Activated T-helper 2 cell treated with anti-CD3 and anti-CD28 coated beads, Interferon-gamma antibody, Interleukin-2, Interleukin-4, amounts not matched to agents 10 μg/mL and 5 μg/mL and 100 μg/mL, durations not matched to agents 14 hours and 24 hours and 36 hours (primary cell): ENCODE measurements at regions not wholly inside any gene's neighbourhood (a gene's known extent, or its start where the extent isn't known, plus 50 kb on each side); places are given as distances from the start of the nearest gene placed in this dataset.

Source experiments
- DNase-seq: peaks from one replicate; pipeline ENCODE4 v3.0.0; 2021; ENCODE audit warnings: low spot score
- H3K27ac Mint-ChIP-seq: one replicate; pipeline ENCODE4 v1.8.0; 2021; ENCODE audit warnings: mixed read lengths
- H3K27me3 Mint-ChIP-seq: one replicate; pipeline ENCODE4 v1.8.0; 2021; ENCODE audit warnings: low read depth, mixed read lengths
- H3K36me3 Mint-ChIP-seq: one replicate; pipeline ENCODE4 v1.8.0; 2021; ENCODE audit warnings: low read depth, mixed read lengths
- H3K4me1 Mint-ChIP-seq: one replicate; pipeline ENCODE4 v1.8.0; 2021; ENCODE audit warnings: low read depth, mixed read lengths
- H3K4me3 Mint-ChIP-seq: one replicate; pipeline ENCODE4 v1.8.0; 2021; ENCODE audit warnings: low read depth, mild to moderate bottlenecking, moderate library complexity, mixed read lengths
- H3K9me3 Mint-ChIP-seq: one replicate; pipeline ENCODE4 v1.8.0; 2021; ENCODE audit warnings: mixed read lengths
- intact Hi-C: fragments of 100-400 bp; cut with micrococcal nuclease; formaldehyde crosslinking; loops from one replicate; pipeline ENCODE4 v1.15.1; 2023

DNA sequence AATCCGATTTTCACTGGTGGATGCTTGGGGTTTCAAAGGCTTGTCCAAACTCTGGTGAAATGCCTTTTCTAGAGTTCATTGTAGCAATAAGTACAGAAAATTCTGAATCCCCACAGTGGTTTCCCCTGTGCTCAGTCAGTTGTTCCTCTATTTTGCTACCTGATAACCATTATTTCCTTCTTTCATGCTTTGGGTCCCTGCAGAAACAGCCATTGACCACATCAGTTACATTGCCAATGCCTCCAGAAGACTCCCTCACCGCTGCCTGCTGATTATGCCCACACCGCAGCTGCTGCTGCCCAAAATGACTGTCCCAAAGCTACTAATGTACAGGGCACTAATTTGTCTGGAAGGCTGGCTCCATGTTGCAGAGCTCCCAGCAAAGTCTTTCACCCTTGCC lies 517.3 kb downstream of the KLF12 start:
- intact Hi-C loops: no loop called here
- Mint-ChIP-seq H3K27me3 (peaks cover 14% of the 10 kb centered on the region), H3K9me3 (no peaks in the 10 kb centered on the region), H3K27ac (no peak overlapping the region), H3K36me3 (no peaks in the 10 kb centered on the region), H3K4me3 (no peak overlapping the region), H3K4me1 (peaks cover 10% of the 10 kb centered on the region)
- no peak for DNase-seq

GRCh38 chr13:73610799-73611592 lies 523.2 kb downstream of the KLF12 start:
- no peak for DNase-seq
- peaks cover 2% of the 10 kb centered on the region for H3K4me1 Mint-ChIP-seq
- peaks cover 2% of the 10 kb centered on the region for H3K27me3 Mint-ChIP-seq
- intact Hi-C loops: no loop called here
- H3K9me3 Mint-ChIP-seq: no peaks in the 10 kb centered on the region
- H3K27ac Mint-ChIP-seq: no peak overlapping the region
- H3K36me3 Mint-ChIP-seq: no peaks in the 10 kb centered on the region
- no peak overlapping the region for H3K4me3 Mint-ChIP-seq

DNA sequence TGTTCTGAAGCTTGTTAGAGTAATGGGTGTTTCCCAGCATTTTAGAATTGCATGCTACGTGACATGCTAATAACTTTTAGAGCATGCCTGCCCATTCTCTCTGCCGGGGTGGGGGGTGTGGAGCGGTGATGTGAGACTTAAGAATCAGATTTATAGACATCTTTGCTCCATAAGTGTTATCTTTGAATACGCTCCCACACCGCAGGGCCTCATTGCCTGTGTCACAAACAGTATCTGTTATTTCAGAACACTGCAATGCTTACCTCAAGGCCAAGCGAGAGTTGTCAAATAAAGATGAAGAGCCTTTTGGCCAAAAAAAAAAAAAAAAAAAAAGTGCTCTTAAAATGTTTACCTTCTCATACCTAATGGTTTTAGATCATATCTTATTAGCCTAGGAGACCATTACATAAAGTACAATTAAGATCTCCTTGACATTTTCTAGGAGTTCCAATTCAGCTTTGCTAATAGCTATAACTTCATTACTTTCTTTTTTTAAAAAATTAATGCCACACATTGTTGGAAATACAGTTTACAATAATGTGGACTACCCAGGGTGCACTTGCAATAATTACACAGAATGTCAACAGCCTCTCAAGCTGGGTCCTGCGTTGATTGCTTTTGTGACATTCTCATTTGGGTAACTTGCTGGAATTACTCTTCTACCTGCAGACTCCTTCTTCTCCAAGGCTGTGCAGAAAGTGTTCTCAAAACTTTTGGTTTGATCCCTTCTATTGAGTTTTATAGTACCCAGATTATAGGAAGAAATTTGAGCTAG lies 525.3 kb downstream of the KLF12 start:
- intact Hi-C loops: no loop called here

DNA sequence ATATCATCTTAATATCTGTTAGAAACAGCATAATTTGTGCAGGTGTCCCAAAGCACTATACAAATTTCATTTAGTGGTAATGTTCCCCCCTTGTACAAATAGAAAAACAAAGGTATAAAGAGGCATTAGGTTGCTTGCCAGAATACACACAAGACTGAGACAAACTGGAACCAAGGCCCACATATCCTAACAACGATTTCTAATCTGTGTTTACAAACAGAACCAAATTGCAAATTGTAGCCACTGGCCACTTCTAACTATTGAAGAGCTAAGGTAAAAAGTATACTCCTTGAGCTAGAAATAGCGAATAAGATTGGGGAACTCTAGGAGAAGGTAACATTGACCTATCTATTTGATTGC lies 526.1 kb downstream of the KLF12 start:
- intact Hi-C loops: no loop called here
- Mint-ChIP-seq H3K9me3 (no peaks in the 10 kb centered on the region), H3K27ac (no peak overlapping the region), H3K36me3 (no peaks in the 10 kb centered on the region), H3K4me1 (peaks cover 2% of the 10 kb centered on the region), H3K27me3 (no peaks in the 10 kb centered on the region), H3K4me3 (no peak overlapping the region)
- no peak for DNase-seq

More for the DNA sequence above, 525.3 kb downstream of the KLF12 start:
- Mint-ChIP-seq H3K4me3 (no peak overlapping the region), H3K27me3 (no peaks in the 10 kb centered on the region), H3K9me3 (no peaks in the 10 kb centered on the region), H3K27ac (no peak overlapping the region), H3K4me1 (peaks cover 2% of the 10 kb centered on the region), H3K36me3 (no peaks in the 10 kb centered on the region)
- no peak for DNase-seq

DNA sequence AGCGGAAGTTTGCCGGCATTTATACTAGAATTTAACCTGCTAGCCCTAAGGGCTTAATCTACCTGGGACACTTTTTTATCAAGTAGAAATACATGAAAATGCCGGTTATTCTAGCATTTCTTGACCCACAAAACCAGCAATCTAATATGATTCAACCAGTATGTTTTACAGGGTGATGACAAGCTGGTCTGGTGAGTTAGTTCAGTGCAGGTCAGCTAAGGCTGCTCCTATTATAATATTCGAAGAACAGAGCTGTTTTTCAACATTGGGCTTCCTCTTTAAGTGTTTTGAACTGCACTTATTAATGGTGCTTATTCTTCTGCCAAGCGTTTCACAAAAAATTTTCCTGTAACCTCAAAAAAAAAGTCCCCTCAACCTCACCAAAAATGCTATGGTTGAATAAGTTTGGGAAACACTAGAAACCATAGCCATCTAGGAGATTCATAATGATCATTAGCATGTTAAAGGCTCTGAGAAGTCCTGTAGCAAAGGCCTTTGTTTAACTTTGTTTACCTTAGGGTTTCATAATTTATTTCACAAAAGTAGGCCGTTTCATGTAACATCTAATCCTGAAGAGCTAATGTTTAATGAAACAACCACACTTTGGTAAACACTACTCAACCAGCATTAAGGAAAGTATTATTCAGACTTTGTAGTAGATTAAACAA lies 526.6 kb downstream of the KLF12 start:
- no peaks in the 10 kb centered on the region for H3K36me3 Mint-ChIP-seq
- H3K4me1 Mint-ChIP-seq: peaks cover 2% of the 10 kb centered on the region
- no peaks in the 10 kb centered on the region for H3K27me3 Mint-ChIP-seq
- DNase-seq: no peak
- intact Hi-C loops: no loop called here
- no peaks in the 10 kb centered on the region for H3K9me3 Mint-ChIP-seq
- H3K27ac Mint-ChIP-seq: no peak overlapping the region
- H3K4me3 Mint-ChIP-seq: no peak overlapping the region

DNA sequence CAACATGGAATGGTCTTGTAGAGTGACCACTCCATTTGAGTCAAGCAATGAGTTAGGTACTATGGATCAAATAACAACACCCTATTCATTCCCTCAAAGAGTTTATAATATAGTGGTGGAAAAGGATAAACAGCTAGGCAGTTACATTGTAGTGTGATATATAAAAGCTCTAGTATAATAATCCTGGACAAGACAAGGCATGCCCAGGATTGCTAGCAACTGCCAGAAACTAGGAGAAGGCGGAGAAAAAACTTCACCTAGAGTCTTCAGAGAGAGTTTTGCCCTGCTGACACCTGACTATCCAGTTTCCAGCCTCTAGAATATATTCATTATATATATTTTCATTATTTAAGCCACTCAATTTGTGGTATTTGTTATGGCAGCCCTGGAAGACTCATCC lies 530.6 kb downstream of the KLF12 start:
- H3K9me3 Mint-ChIP-seq: no peaks in the 10 kb centered on the region
- no peaks in the 10 kb centered on the region for H3K36me3 Mint-ChIP-seq
- no peak overlapping the region for H3K4me3 Mint-ChIP-seq
- H3K27ac Mint-ChIP-seq: no peak overlapping the region
- intact Hi-C loops: no loop called here
- H3K4me1 Mint-ChIP-seq: peaks cover 2% of the 10 kb centered on the region
- H3K27me3 Mint-ChIP-seq: no peaks in the 10 kb centered on the region
- DNase-seq: no peak

DNA sequence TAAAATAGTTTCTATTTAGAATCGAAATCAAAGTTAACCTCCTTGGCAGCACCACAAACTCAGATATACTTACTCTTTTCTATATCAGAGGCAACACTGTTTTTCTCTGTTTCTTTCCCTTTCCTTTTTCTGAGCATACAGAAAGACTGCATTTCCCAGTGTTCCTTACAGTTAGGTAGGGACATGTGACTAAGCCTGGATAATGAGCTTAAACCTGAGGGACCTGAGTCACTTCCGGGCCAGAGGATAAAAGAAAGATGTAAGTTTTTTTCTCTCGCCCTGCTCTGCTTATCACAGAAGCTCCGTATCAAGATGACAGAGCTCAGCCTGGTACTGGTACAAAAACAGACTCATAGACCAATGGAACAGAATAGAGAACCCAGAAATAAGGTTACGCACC lies 531.9 kb downstream of the KLF12 start:
- Mint-ChIP-seq H3K27me3 (no peaks in the 10 kb centered on the region), H3K27ac (no peak overlapping the region), H3K4me1 (peaks cover 5% of the 10 kb centered on the region), H3K4me3 (no peak overlapping the region), H3K36me3 (no peaks in the 10 kb centered on the region), H3K9me3 (no peaks in the 10 kb centered on the region)
- intact Hi-C loops: no loop called here
- no peak for DNase-seq

- Mint-ChIP-seq H3K36me3 (no peaks in the 10 kb centered on the region), H3K4me1 (peaks cover 5% of the 10 kb centered on the region), H3K9me3 (no peaks in the 10 kb centered on the region), H3K27ac (no peak overlapping the region), H3K4me3 (no peak overlapping the region), H3K27me3 (no peaks in the 10 kb centered on the region)
- DNase-seq: no peak
- intact Hi-C loops: no loop called here
Observed at GRCh38 chr13:73601708-73602107, 532.5 kb downstream of the KLF12 start.

GRCh38 chr13:73599232-73600128 lies 534.7 kb downstream of the KLF12 start:
- H3K27me3 Mint-ChIP-seq: peaks cover 1% of the 10 kb centered on the region
- H3K4me3 Mint-ChIP-seq: no peak overlapping the region
- H3K9me3 Mint-ChIP-seq: no peaks in the 10 kb centered on the region
- H3K36me3 Mint-ChIP-seq: no peaks in the 10 kb centered on the region
- peaks cover 15% of the 10 kb centered on the region for H3K4me1 Mint-ChIP-seq
- intact Hi-C loops: no loop called here
- H3K27ac Mint-ChIP-seq: no peak overlapping the region
- no peak for DNase-seq

- intact Hi-C loops: no loop called here
- no peak for DNase-seq
- Mint-ChIP-seq H3K27ac (no peak overlapping the region), H3K9me3 (no peaks in the 10 kb centered on the region), H3K4me3 (no peak overlapping the region), H3K4me1 (peaks cover 15% of the 10 kb centered on the region), H3K27me3 (peaks cover 2% of the 10 kb centered on the region), H3K36me3 (no peaks in the 10 kb centered on the region)
Observed at GRCh38 chr13:73598020-73598712, 536.0 kb downstream of the KLF12 start.

GRCh38 chr13:73596382-73596781 lies 537.6 kb downstream of the KLF5 start:
- H3K4me1 Mint-ChIP-seq: peaks cover 13% of the 10 kb centered on the region
- H3K27ac Mint-ChIP-seq: peak overlapping the region; percentile 8
- H3K9me3 Mint-ChIP-seq: no peaks in the 10 kb centered on the region
- H3K27me3 Mint-ChIP-seq: peaks cover 2% of the 10 kb centered on the region
- H3K4me3 Mint-ChIP-seq: no peak overlapping the region
- no peak for DNase-seq
- intact Hi-C loops: no loop called here
- H3K36me3 Mint-ChIP-seq: no peaks in the 10 kb centered on the region

- Mint-ChIP-seq H3K9me3 (no peaks in the 10 kb centered on the region), H3K4me3 (no peak overlapping the region), H3K4me1 (peaks cover 11% of the 10 kb centered on the region), H3K27me3 (peaks cover 2% of the 10 kb centered on the region), H3K36me3 (no peaks in the 10 kb centered on the region), H3K27ac (no peak overlapping the region)
- intact Hi-C loops: no loop called here
- DNase-seq: no peak
Observed at GRCh38 chr13:73593199-73593765, 534.5 kb downstream of the KLF5 start.
